HEK293T (cell line): ENCODE measurements at regions not wholly inside any gene's neighbourhood (a gene's known extent, or its start where the extent isn't known, plus 50 kb on each side); places are given as distances from the start of the nearest gene placed in this dataset.

Experiments
- BHLHE40 ChIP-seq: fragments of 450-650 bp; IDR thresholded peaks from 2 replicates; pipeline ENCODE4 v1.6.1; 2016; ENCODE audit warnings: mild to moderate bottlenecking, moderate library complexity, borderline replicate concordance
- CTBP1 ChIP-seq: fragments of 450-650 bp; IDR thresholded peaks from 2 replicates; pipeline ENCODE4 v1.6.1; 2016; ENCODE audit warnings: borderline replicate concordance
- FOXA1 ChIP-seq: fragments of 450-650 bp; IDR thresholded peaks from 2 replicates; pipeline ENCODE4 v1.6.1; 2016; ENCODE audit warnings: mild to moderate bottlenecking
- FOXK2 ChIP-seq: fragments of 450-650 bp; IDR thresholded peaks from 2 replicates; pipeline ENCODE4 v1.6.1; 2016; ENCODE audit warnings: mild to moderate bottlenecking
- SP1 ChIP-seq: fragments of 450-650 bp; IDR thresholded peaks from 2 replicates; pipeline ENCODE4 v1.6.1; 2017
- SUZ12 ChIP-seq: fragments of 450-650 bp; IDR thresholded peaks from 2 replicates; pipeline ENCODE4 v1.6.1; 2016; ENCODE audit warnings: mild to moderate bottlenecking

DNA sequence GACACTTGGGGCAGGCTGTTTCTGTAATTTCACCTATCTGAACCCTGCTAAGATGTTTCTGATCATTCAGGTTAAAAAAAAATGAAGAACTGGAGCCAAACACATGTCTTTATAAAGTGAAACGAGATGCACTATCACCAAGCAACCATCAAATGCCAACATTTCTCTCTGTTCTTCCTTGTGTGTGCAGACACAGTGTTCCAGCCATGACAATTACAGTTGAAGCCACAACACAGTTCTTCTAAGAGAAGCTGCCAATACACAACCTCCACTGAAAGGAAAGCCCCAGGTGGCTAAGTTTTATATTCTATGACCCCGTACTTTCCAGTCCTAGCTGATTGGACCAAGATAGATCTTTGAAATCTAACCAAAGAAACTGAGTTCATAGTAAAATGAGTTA lies 181.8 kb downstream of the RAD51AP2 start:
- TF ChIP-seq CTBP1, result no peak
- TF ChIP-seq BHLHE40, result no peak
- TF ChIP-seq FOXA1, result no peak
- TF ChIP-seq FOXK2, result no peak
- no peak for TF ChIP-seq SP1
- TF ChIP-seq SUZ12, result no peak
